ENCODE measurements at regions not wholly inside any gene's neighbourhood (a gene's known extent, or its start where the extent isn't known, plus 50 kb on each side); places are given as distances from the start of the nearest gene placed in this dataset.

DNA sequence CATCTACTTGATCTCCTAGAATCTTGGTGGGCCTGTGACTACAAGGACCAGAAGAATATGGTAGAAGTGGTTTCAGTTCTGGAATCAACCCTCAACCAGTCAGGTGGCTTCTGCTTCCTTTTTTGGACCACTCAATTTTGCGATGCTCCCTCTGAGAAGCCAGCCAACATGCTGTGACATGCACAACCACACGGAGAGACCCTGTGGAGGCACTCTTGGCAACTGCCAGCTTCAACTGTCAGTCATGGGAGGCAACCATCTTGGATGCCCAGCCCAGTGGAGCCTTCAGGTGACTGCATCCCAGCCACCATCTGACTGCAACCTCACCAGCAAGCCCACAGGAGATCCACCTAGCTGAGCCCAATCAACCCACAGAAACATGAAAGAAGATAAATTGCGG lies 137.3 kb downstream of the FAM114A2 start:
- CTCF ChIA-PET, result interaction anchor here (2.1 kb wide), 1 partner anchor 64 kb away, joined by 10 read pairs; no protein-coding TSS in a partner anchor
- no peak overlapping the region for H3K27ac ChIP-seq (ENCODE audit: low read depth, low read length)

DNA sequence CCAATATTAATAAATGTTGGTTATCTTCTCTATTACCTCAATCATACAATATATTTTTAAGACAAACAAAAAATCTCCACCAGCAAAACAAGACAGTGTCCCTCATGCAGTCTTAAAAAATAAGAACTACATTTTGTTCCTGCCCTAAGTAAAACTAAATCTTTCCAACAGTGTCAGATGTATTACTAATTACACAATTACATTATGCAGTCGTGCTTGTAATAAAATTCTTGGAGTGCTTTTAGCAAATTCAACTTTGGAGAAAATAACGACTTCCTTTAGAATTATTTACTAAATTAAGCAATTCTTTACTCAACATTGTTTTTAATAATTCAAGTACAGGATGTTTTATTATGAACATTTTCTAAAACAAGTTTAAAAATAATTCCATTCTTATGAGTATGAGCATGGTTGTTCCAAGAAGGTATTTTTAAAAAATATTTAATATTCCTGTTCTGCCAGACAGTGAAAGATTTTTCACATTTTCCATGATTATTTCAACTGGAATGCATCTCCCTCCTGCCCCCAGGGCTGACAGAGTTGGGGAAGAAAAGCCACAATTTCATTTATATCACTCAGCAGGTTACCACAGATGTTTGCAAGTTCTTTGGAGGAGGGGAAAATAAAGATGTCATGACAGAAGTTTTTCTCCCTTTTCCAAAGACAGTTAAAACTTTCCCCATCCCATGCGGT lies 137.9 kb downstream of the FAM114A2 start:
- peak; percentile 18 for DNase-seq (ENCODE audit: low read depth, low spot score)
- Histone ChIP-seq H3K9me3 (ENCODE audit: control insufficient read depth, insufficient read depth, low read length) (no peaks in the 10 kb centered on the region), H3K27me3 (ENCODE audit: control insufficient read depth, insufficient read depth, low read length) (no peaks in the 10 kb centered on the region), H3K4me3 (ENCODE audit: low read depth, low read length) (no peak overlapping the region), H3K27ac (ENCODE audit: low read depth, low read length) (no peak overlapping the region)
- ChIA-PET CTCF (no interaction called here), POLR2A (no interaction called here)
- TF ChIP-seq, protein P1, sequence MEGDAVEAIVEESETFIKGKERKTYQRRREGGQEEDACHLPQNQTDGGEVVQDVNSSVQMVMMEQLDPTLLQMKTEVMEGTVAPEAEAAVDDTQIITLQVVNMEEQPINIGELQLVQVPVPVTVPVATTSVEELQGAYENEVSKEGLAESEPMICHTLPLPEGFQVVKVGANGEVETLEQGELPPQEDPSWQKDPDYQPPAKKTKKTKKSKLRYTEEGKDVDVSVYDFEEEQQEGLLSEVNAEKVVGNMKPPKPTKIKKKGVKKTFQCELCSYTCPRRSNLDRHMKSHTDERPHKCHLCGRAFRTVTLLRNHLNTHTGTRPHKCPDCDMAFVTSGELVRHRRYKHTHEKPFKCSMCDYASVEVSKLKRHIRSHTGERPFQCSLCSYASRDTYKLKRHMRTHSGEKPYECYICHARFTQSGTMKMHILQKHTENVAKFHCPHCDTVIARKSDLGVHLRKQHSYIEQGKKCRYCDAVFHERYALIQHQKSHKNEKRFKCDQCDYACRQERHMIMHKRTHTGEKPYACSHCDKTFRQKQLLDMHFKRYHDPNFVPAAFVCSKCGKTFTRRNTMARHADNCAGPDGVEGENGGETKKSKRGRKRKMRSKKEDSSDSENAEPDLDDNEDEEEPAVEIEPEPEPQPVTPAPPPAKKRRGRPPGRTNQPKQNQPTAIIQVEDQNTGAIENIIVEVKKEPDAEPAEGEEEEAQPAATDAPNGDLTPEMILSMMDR (IDR thresholded peaks at IDR 0.05; ENCODE audit: low read depth, low read length), result no peak

More for the DNA sequence above, 137.3 kb downstream of the FAM114A2 start:
- Histone ChIP-seq H3K27me3 (ENCODE audit: control insufficient read depth, insufficient read depth, low read length) (no peaks in the 10 kb centered on the region), H3K4me3 (ENCODE audit: low read depth, low read length) (no peak overlapping the region), H3K9me3 (ENCODE audit: control insufficient read depth, insufficient read depth, low read length) (no peaks in the 10 kb centered on the region)
- DNase-seq (ENCODE audit: low read depth, low spot score), result no peak
- TF ChIP-seq, protein P1 (IDR thresholded peaks at IDR 0.05; ENCODE audit: low read depth, low read length), result no peak
- POLR2A ChIA-PET, result no interaction called here

DNA sequence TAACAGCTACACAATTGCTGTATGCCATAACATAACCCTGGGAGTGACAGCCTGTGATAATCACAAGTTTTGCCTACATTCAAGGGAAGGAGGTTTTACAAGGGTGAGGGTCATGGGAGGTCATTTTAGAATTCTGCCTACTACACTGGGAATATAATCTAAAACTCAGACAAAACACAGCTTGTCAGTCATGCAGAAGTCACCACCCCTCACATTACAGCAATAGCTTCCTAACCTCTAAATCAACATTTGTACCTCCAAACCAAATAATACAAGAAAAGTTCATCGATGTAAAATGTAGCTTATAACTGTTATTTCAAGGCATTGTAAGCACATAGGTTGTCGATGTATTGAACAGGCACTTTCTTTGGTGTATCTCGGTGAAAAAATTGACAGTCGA lies 139.0 kb downstream of the FAM114A2 start:
- ChIA-PET CTCF (no interaction called here), POLR2A (no interaction called here)
- Histone ChIP-seq H3K4me3 (ENCODE audit: low read depth, low read length) (no peak overlapping the region), H3K27ac (ENCODE audit: low read depth, low read length) (no peak overlapping the region), H3K9me3 (ENCODE audit: control insufficient read depth, insufficient read depth, low read length) (no peaks in the 10 kb centered on the region), H3K27me3 (ENCODE audit: control insufficient read depth, insufficient read depth, low read length) (no peaks in the 10 kb centered on the region)
- TF ChIP-seq, protein P1 (IDR thresholded peaks at IDR 0.05; ENCODE audit: low read depth, low read length), result no peak
- no peak for DNase-seq (ENCODE audit: low read depth, low spot score)

GRCh38 chr5:153896701-153897100 lies 142.0 kb downstream of the FAM114A2 start:
- Histone ChIP-seq H3K9me3 (ENCODE audit: control insufficient read depth, insufficient read depth, low read length) (no peaks in the 10 kb centered on the region), H3K4me3 (ENCODE audit: low read depth, low read length) (no peak overlapping the region), H3K27me3 (ENCODE audit: control insufficient read depth, insufficient read depth, low read length) (no peaks in the 10 kb centered on the region), H3K27ac (ENCODE audit: low read depth, low read length) (no peak overlapping the region)
- TF ChIP-seq, protein P1 (IDR thresholded peaks at IDR 0.05; ENCODE audit: low read depth, low read length), result no peak
- ChIA-PET POLR2A (no interaction called here), CTCF (no interaction called here)
- peak; percentile 8 for DNase-seq (ENCODE audit: low read depth, low spot score)

DNA sequence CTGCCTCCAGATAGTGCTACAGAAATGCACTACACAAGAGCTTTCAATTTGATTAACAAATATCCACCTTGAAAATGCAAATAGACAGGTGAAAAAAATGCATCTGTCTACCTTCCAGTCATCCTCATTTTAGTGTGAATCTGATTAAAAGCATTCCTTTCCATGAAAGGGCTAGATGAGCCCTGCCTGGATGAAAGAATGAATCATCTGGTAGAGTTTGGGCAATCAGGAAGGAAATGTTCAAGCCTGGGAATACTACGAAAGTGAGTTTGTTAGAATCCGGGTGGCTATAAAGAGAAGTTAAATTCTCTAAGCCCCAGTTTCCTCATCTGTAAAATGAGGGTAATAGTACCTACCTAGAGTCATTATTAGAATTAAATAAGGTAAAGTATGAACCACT lies 142.6 kb downstream of the FAM114A2 start:
- CTCF ChIA-PET, result interaction anchor here (1.1 kb wide), 1 partner anchor 69 kb away, joined by 3 read pairs; no protein-coding TSS in a partner anchor
- Histone ChIP-seq H3K27ac (ENCODE audit: low read depth, low read length) (no peak overlapping the region), H3K9me3 (ENCODE audit: control insufficient read depth, insufficient read depth, low read length) (no peaks in the 10 kb centered on the region), H3K27me3 (ENCODE audit: control insufficient read depth, insufficient read depth, low read length) (no peaks in the 10 kb centered on the region), H3K4me3 (ENCODE audit: low read depth, low read length) (no peak overlapping the region)
- POLR2A ChIA-PET, result no interaction called here
- TF ChIP-seq, protein P1 (IDR thresholded peaks at IDR 0.05; ENCODE audit: low read depth, low read length), result no peak
- no peak for DNase-seq (ENCODE audit: low read depth, low spot score)
